H9 (cell line): ENCODE measurements at regions not wholly inside any gene's neighbourhood (a gene's known extent, or its start where the extent isn't known, plus 50 kb on each side); places are given as distances from the start of the nearest gene placed in this dataset.

Experiments used
- DNase-seq: peaks from one replicate; pipeline ENCODE4 v3.0.0-alpha.2; 2017
- H2AFZ ChIP-seq: one replicate; pipeline ENCODE4 v1.6.1; 2013; ENCODE audit warnings: mild to moderate bottlenecking, low read length, control low read depth, moderate library complexity
- H2AK5ac ChIP-seq: 2 replicates; pipeline ENCODE4 v1.6.1; 2013; ENCODE audit warnings: low read length, control low read depth, mixed read lengths; ENCODE audit not compliant: insufficient read length
- H2BK120ac ChIP-seq: one replicate; pipeline ENCODE4 v1.6.1; 2013; ENCODE audit warnings: low read depth, mild to moderate bottlenecking, low read length, control low read depth, inconsistent platforms; ENCODE audit not compliant: poor library complexity, severe bottlenecking
- H2BK12ac ChIP-seq: 2 replicates; pipeline ENCODE4 v1.6.1; 2013; ENCODE audit warnings: low read length, control low read depth, mixed read lengths, low read depth; ENCODE audit not compliant: insufficient read length
- H2BK15ac ChIP-seq: 2 replicates; pipeline ENCODE4 v1.6.1; 2013; ENCODE audit warnings: low read depth, low read length, control low read depth
- H2BK20ac ChIP-seq: one replicate; pipeline ENCODE4 v1.6.1; 2013; ENCODE audit warnings: low read depth, mild to moderate bottlenecking, low read length, control low read depth, inconsistent platforms; ENCODE audit not compliant: poor library complexity, severe bottlenecking
- H2BK5ac ChIP-seq: 2 replicates; pipeline ENCODE4 v1.6.1; 2013; ENCODE audit warnings: low read length, control low read depth, mixed read lengths; ENCODE audit not compliant: insufficient read length
- H3K14ac ChIP-seq: 2 replicates; pipeline ENCODE4 v1.6.1; 2013; ENCODE audit warnings: low read length, control low read depth; ENCODE audit not compliant: insufficient read depth
- H3K18ac ChIP-seq: 2 replicates; pipeline ENCODE4 v1.6.1; 2013; ENCODE audit warnings: low read depth, mild to moderate bottlenecking, mixed read lengths, low read length, control low read depth; ENCODE audit not compliant: insufficient read length
- H3K23ac ChIP-seq: 2 replicates; pipeline ENCODE4 v1.6.1; 2013; ENCODE audit warnings: low read length, control low read depth, mixed read lengths, low read depth; ENCODE audit not compliant: insufficient read length
- H3K23me2 ChIP-seq: 2 replicates; pipeline ENCODE4 v1.6.1; 2013; ENCODE audit warnings: low read depth, mild to moderate bottlenecking, mixed read lengths, low read length, control low read depth; ENCODE audit not compliant: insufficient read length, poor library complexity, severe bottlenecking
- H3K27ac ChIP-seq: 2 replicates; pipeline ENCODE4 v1.5.1; 2013; ENCODE audit warnings: low read length, control low read depth, mixed read lengths, low read depth; ENCODE audit not compliant: insufficient read length
- H3K27me3 ChIP-seq: 2 replicates; pipeline ENCODE4 v1.6.1; 2013; ENCODE audit warnings: low read length, control low read depth, inconsistent platforms; ENCODE audit not compliant: insufficient read depth
- H3K4ac ChIP-seq: 2 replicates; pipeline ENCODE4 v1.6.1; 2013; ENCODE audit warnings: low read depth, mild to moderate bottlenecking, control low read depth, inconsistent platforms, low read length, moderate library complexity
- H3K4me1 ChIP-seq: 2 replicates; pipeline ENCODE4 v1.6.1; 2013; ENCODE audit warnings: low read length, control low read depth, inconsistent platforms; ENCODE audit not compliant: insufficient read depth
- H3K4me2 ChIP-seq: 2 replicates; pipeline ENCODE4 v1.6.1; 2013; ENCODE audit warnings: low read length, control low read depth, mixed read lengths; ENCODE audit not compliant: insufficient read length, insufficient read depth
- H3K56ac ChIP-seq: 2 replicates; pipeline ENCODE4 v1.6.1; 2013; ENCODE audit warnings: low read depth, mild to moderate bottlenecking, mixed read lengths, low read length, control low read depth; ENCODE audit not compliant: insufficient read length
- H3K79me1 ChIP-seq: 2 replicates; pipeline ENCODE4 v1.6.1; 2013; ENCODE audit warnings: low read depth, mild to moderate bottlenecking, moderate library complexity, low read length, control low read depth, inconsistent platforms; ENCODE audit not compliant: insufficient read depth, poor library complexity, severe bottlenecking
- H3K79me2 ChIP-seq: 2 replicates; pipeline ENCODE4 v1.6.1; 2013; ENCODE audit warnings: low read length, control low read depth, inconsistent platforms; ENCODE audit not compliant: insufficient read depth
- H3K9ac ChIP-seq: 2 replicates; pipeline ENCODE4 v1.6.1; 2013; ENCODE audit warnings: low read length, control low read depth, mixed read lengths; ENCODE audit not compliant: insufficient read length; ENCODE audit errors: extremely low read depth
- H3K9me3 ChIP-seq: one replicate; pipeline ENCODE4 v1.6.1; 2013; ENCODE audit warnings: low read depth, low read length, inconsistent platforms; ENCODE audit not compliant: control insufficient read depth
- H3T11ph ChIP-seq: one replicate; pipeline ENCODE4 v1.6.1; 2013; ENCODE audit warnings: mild to moderate bottlenecking, low read length, control low read depth, inconsistent platforms
- H4K20me1 ChIP-seq: one replicate; pipeline ENCODE4 v1.6.1; 2013; ENCODE audit not compliant: control insufficient read depth, insufficient read length, insufficient read depth
- H4K5ac ChIP-seq: 2 replicates; pipeline ENCODE4 v1.6.1; 2013; ENCODE audit warnings: low read depth, mild to moderate bottlenecking, mixed read lengths, low read length, control low read depth; ENCODE audit not compliant: insufficient read length
- H4K8ac ChIP-seq: replicated peaks from 2 replicates; pipeline ENCODE4 v1.6.1; 2013; ENCODE audit warnings: low read length, control low read depth, mixed read lengths, low read depth; ENCODE audit not compliant: insufficient read length
- H4K91ac ChIP-seq: 2 replicates; pipeline ENCODE4 v1.6.1; 2013; ENCODE audit warnings: low read depth, mild to moderate bottlenecking, moderate library complexity, mixed read lengths, low read length, control low read depth; ENCODE audit not compliant: insufficient read length
- H3K27ac Mint-ChIP-seq, 3 experiments: 2 replicates in 2 of 3; 3 replicates in 1 of 3; pipeline ENCODE4 v1.8.0; 2020 to 2021; ENCODE audit warnings: mixed read lengths in 3 of 3, mild to moderate bottlenecking in 1 of 3, moderate library complexity in 1 of 3
- H3K27me3 Mint-ChIP-seq: 2 replicates; pipeline ENCODE4 v1.8.0; 2021; ENCODE audit warnings: low read depth, mild to moderate bottlenecking, moderate library complexity, mixed read lengths
- H3K36me3 Mint-ChIP-seq, 3 experiments: 2 replicates in 2 of 3; 3 replicates in 1 of 3; pipeline ENCODE4 v1.8.0; 2020 to 2021; ENCODE audit warnings: low read depth in 3 of 3, mixed read lengths in 3 of 3; ENCODE audit not compliant: insufficient read depth in 1 of 3
- H3K4me1 Mint-ChIP-seq, 2 experiments: 2 replicates each; pipeline ENCODE4 v1.8.0; 2020; ENCODE audit warnings: mixed read lengths in 2 of 2
- H3K4me3 Mint-ChIP-seq, 2 experiments: 2 replicates in 1 of 2; 3 replicates in 1 of 2; pipeline ENCODE4 v1.8.0; 2020 to 2021; ENCODE audit warnings: mild to moderate bottlenecking in 2 of 2, mixed read lengths in 2 of 2, moderate library complexity in 1 of 2
- H3K9me3 Mint-ChIP-seq, 2 experiments: 2 replicates in 1 of 2; 3 replicates in 1 of 2; pipeline ENCODE4 v1.8.0; 2020; ENCODE audit warnings: mild to moderate bottlenecking in 2 of 2, mixed read lengths in 2 of 2, moderate library complexity in 1 of 2
- WGBS: extraction: QIAGEN DNeasy Blood & Tissue Kit; methylation state at CpG from one replicate; pipeline ENCODE4 v1.1.7; 2013; ENCODE audit warnings: missing lambda C conversion rate, low lambda C conversion rate, mixed read lengths; ENCODE audit not compliant: insufficient read length; ENCODE audit errors: extremely low coverage; 5-methylcytosine and 5-hydroxymethylcytosine counted together
- TF ChIP-seq, protein P1 (sequence below): fragments of 200-600 bp; sonication (generic); conservative IDR thresholded peaks from 3 replicates; pipeline ENCODE4 v1.8.0; 2021; ENCODE audit warnings: antibody characterized with exemption, mild to moderate bottlenecking

DNA sequence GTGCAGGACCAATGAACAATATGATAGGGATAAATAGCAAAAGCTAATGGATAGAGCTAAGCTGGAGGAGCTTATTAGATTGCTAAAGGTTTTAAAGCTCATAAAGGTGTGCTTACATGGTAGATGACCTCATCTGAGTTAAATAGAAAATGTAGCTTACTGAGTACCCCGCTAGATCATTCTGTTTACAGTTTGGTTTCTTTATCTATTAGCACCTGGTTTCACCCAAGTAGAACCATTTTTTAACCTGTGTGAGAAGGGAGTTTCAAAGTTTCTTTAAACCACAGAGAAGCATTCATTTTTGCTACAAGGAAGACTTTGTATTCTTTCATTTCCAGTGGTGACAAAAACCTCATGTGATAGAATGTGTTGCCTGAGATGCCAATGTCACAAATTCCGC is 1778.0 kb downstream of the LRRC4C start:
- TF ChIP-seq, protein P1, sequence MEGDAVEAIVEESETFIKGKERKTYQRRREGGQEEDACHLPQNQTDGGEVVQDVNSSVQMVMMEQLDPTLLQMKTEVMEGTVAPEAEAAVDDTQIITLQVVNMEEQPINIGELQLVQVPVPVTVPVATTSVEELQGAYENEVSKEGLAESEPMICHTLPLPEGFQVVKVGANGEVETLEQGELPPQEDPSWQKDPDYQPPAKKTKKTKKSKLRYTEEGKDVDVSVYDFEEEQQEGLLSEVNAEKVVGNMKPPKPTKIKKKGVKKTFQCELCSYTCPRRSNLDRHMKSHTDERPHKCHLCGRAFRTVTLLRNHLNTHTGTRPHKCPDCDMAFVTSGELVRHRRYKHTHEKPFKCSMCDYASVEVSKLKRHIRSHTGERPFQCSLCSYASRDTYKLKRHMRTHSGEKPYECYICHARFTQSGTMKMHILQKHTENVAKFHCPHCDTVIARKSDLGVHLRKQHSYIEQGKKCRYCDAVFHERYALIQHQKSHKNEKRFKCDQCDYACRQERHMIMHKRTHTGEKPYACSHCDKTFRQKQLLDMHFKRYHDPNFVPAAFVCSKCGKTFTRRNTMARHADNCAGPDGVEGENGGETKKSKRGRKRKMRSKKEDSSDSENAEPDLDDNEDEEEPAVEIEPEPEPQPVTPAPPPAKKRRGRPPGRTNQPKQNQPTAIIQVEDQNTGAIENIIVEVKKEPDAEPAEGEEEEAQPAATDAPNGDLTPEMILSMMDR = no peak
- H3K27me3 ChIP-seq = no peaks in the 10 kb centered on the region
- H2BK5ac ChIP-seq = no peak overlapping the region
- H2BK20ac ChIP-seq = no peak overlapping the region
- Mint-ChIP-seq H3K4me1 (peaks cover 12 to 13% of the 10 kb centered on the region in 2 experiments), H3K27ac (no peak overlapping the region), H3K9me3 (peaks cover 11 to 13% of the 10 kb centered on the region in 2 experiments), H3K4me3 (no peak overlapping the region), H3K36me3 (peaks cover 4 to 8% (median 7%) of the 10 kb centered on the region in 3 experiments), H3K27me3 (no peaks in the 10 kb centered on the region; the same call in 1 of the 2 replicates)
- no peak overlapping the region for H2BK12ac ChIP-seq
- H2AK5ac ChIP-seq = no peak overlapping the region
- no peak overlapping the region for H2BK15ac ChIP-seq
- no CpG with 5 or more reads among the region's 2 CpGs for WGBS
- no peak overlapping the region for H3K4ac ChIP-seq
- H4K8ac ChIP-seq = no peak overlapping the region
- no peak for DNase-seq
- no peak overlapping the region for H3K23ac ChIP-seq
- H3K27ac ChIP-seq = no peak overlapping the region
- peaks cover 5% of the 10 kb centered on the region for H3K9me3 ChIP-seq
- no peak overlapping the region for H2AFZ ChIP-seq
- no peak overlapping the region for H4K91ac ChIP-seq
- H3K79me2 ChIP-seq = no peaks in the 10 kb centered on the region
- no peaks in the 10 kb centered on the region for H4K20me1 ChIP-seq
- no peak overlapping the region for H4K5ac ChIP-seq
- H3K56ac ChIP-seq = no peak overlapping the region
- H3K14ac ChIP-seq = no peak overlapping the region
- H3K9ac ChIP-seq = no peak overlapping the region
- H3K23me2 ChIP-seq = no peaks in the 10 kb centered on the region
- H3K18ac ChIP-seq = no peak overlapping the region
- no peaks in the 10 kb centered on the region for H3K79me1 ChIP-seq
- H3K4me1 ChIP-seq = no peaks in the 10 kb centered on the region
- no peak overlapping the region for H3T11ph ChIP-seq
- H3K4me2 ChIP-seq = no peak overlapping the region
- no peak overlapping the region for H2BK120ac ChIP-seq
